H1 (cell line): ENCODE measurements at regions not wholly inside any gene's neighbourhood (a gene's known extent, or its start where the extent isn't known, plus 50 kb on each side); places are given as distances from the start of the nearest gene placed in this dataset.

ENCODE experiments used
- CTCF ChIA-PET: fragments of 300-600 bp; sonication (Branson Sonifier 250); formaldehyde crosslinking; loops from one replicate; lab custom pipeline; 2021; ENCODE audit not compliant: partially characterized antibody; lab: Charles Lee
- POLR2A ChIA-PET: fragments of 300-600 bp; sonication (Branson Sonifier 250); formaldehyde crosslinking; loops from one replicate; lab custom pipeline; 2021; ENCODE audit warnings: inconsistent platforms; ENCODE audit not compliant: partially characterized antibody; lab: Charles Lee
- DNase-seq, 2 experiments: peaks; one replicate each; pipeline versions ENCODE4 v3.0.0 to v3.0.0-alpha.2; 2010 to 2022; ENCODE audit warnings: low spot score in 2 of 2, low read depth in 1 of 2, mixed read lengths in 1 of 2
- FAIRE-seq: peaks from 2 replicates; lab custom pipeline; 2011; peaks lifted over from hg19 to GRCh38; lab: Jason Lieb, UNC
- H2AFZ ChIP-seq: 2 replicates; pipeline ENCODE4 v1.8.1; 2012; ENCODE audit warnings: low read length, inconsistent platforms
- H2AK5ac ChIP-seq: 2 replicates; pipeline ENCODE4 v1.6.1; 2013; ENCODE audit warnings: low read depth, low read length
- H2BK120ac ChIP-seq: replicated peaks from 2 replicates; pipeline ENCODE3; 2013; ENCODE audit warnings: low read depth, low read length, inconsistent platforms
- H2BK12ac ChIP-seq: 2 replicates; pipeline ENCODE4 v1.6.1; 2013; ENCODE audit warnings: low read depth, low read length
- H2BK15ac ChIP-seq: 2 replicates; pipeline ENCODE4 v1.6.1; 2013; ENCODE audit warnings: low read length
- H2BK20ac ChIP-seq: 2 replicates; pipeline ENCODE4 v1.6.1; 2013; ENCODE audit warnings: low read length
- H2BK5ac ChIP-seq: 2 replicates; pipeline ENCODE4 v1.6.1; 2013; ENCODE audit warnings: low read depth, low read length
- H3K14ac ChIP-seq: 2 replicates; pipeline ENCODE4 v1.6.1; 2013; ENCODE audit warnings: inconsistent platforms; ENCODE audit not compliant: insufficient read length
- H3K18ac ChIP-seq: 2 replicates; pipeline ENCODE4 v1.6.1; 2013; ENCODE audit warnings: low read length; ENCODE audit errors: extremely low read depth
- H3K23ac ChIP-seq: 2 replicates; pipeline ENCODE4 v1.6.1; 2013; ENCODE audit warnings: inconsistent platforms; ENCODE audit not compliant: insufficient read length
- H3K23me2 ChIP-seq: 2 replicates; pipeline ENCODE4 v1.6.1; 2013; ENCODE audit warnings: low read depth, low read length
- H3K27ac ChIP-seq: 2 replicates; pipeline ENCODE4 v1.6.1; 2011; ENCODE audit warnings: low read depth, low read length, inconsistent platforms
- H3K27me3 ChIP-seq, 4 experiments: replicated peaks in 1 of 4; 1 replicate in 1 of 4; 2 replicates in 3 of 4; pipeline versions ENCODE4 v1.6.1 to v1.8.1; 2011 to 2013; ENCODE audit warnings: low read length in 3 of 4, mild to moderate bottlenecking in 3 of 4, inconsistent platforms in 2 of 4, mixed read lengths in 2 of 4, moderate library complexity in 1 of 4; ENCODE audit not compliant: control insufficient read depth in 3 of 4, insufficient read depth in 3 of 4; ENCODE audit errors: extremely low read depth in 1 of 4
- H3K36me3 ChIP-seq, 4 experiments: 2 replicates each; pipeline versions ENCODE4 v1.6.1 to v1.8.1; 2011 to 2013; ENCODE audit warnings: mild to moderate bottlenecking in 4 of 4, low read length in 3 of 4, moderate library complexity in 2 of 4, control low read depth in 1 of 4, inconsistent platforms in 1 of 4; ENCODE audit not compliant: insufficient read depth in 4 of 4, control insufficient read depth in 2 of 4
- H3K4ac ChIP-seq: replicated peaks from 2 replicates; pipeline ENCODE3; 2013; ENCODE audit warnings: low read length, low read depth, mixed read lengths, inconsistent platforms; ENCODE audit not compliant: insufficient read length
- H3K4me1 ChIP-seq, 4 experiments: replicated peaks in 1 of 4; 1 replicate in 1 of 4; 2 replicates in 3 of 4; pipeline versions ENCODE4 v1.6.1 to v1.8.1; 2011 to 2013; ENCODE audit warnings: low read length in 3 of 4, inconsistent platforms in 2 of 4, mixed read lengths in 1 of 4; ENCODE audit not compliant: insufficient read depth in 4 of 4, control insufficient read depth in 3 of 4
- H3K4me2 ChIP-seq, 2 experiments: 2 replicates each; pipeline versions ENCODE4 v1.6.1 to v1.8.1; 2011 to 2013; ENCODE audit warnings: low read depth in 2 of 2, low read length in 2 of 2, control low read depth in 1 of 2, inconsistent platforms in 1 of 2, mild to moderate bottlenecking in 1 of 2; ENCODE audit not compliant: insufficient read depth in 1 of 2
- H3K4me3 ChIP-seq, 4 experiments: fragments of 200-600, 300-600 bp in 1 of 4; sonication (generic), shearing (Covaris generic), sonication (Bioruptor Twin) in 1 of 4; 2 replicates each; pipeline versions ENCODE4 v1.5.1 to v1.8.1; 2011 to 2016; ENCODE audit warnings: low read length in 4 of 4, low read depth in 3 of 4, control low read depth in 2 of 4, inconsistent platforms in 2 of 4, mild to moderate bottlenecking in 2 of 4, mixed read lengths in 1 of 4, moderate library complexity in 1 of 4; ENCODE audit not compliant: insufficient read depth in 2 of 4; ENCODE audit errors: extremely low read depth in 1 of 4
- H3K56ac ChIP-seq: replicated peaks from 2 replicates; pipeline ENCODE3; 2013; ENCODE audit warnings: low read depth, mild to moderate bottlenecking, mixed read lengths, low read length, inconsistent platforms; ENCODE audit not compliant: insufficient read length
- H3K79me1 ChIP-seq: 2 replicates; pipeline ENCODE4 v1.6.1; 2013; ENCODE audit warnings: low read depth, low read length, control low read depth
- H3K79me2 ChIP-seq, 2 experiments: 2 replicates each; pipeline versions ENCODE4 v1.6.1 to v1.8.1; 2012 to 2013; ENCODE audit warnings: low read length in 2 of 2, mild to moderate bottlenecking in 2 of 2, inconsistent platforms in 1 of 2; ENCODE audit not compliant: insufficient read depth in 2 of 2, control insufficient read depth in 1 of 2
- H3K9ac ChIP-seq, 4 experiments: replicated peaks in 1 of 4; 1 replicate in 1 of 4; 2 replicates in 3 of 4; pipeline versions ENCODE4 v1.6.1 to v1.8.1; 2011 to 2013; ENCODE audit warnings: low read depth in 3 of 4, low read length in 3 of 4, control low read depth in 2 of 4, mild to moderate bottlenecking in 2 of 4, moderate library complexity in 2 of 4, inconsistent platforms in 1 of 4; ENCODE audit errors: extremely low read depth in 1 of 4
- H3K9me3 ChIP-seq, 2 experiments: 2 replicates each; pipeline versions ENCODE4 v1.6.1 to v1.8.1; 2012 to 2013; ENCODE audit warnings: mild to moderate bottlenecking in 2 of 2, moderate library complexity in 2 of 2, control low read depth in 1 of 2, inconsistent platforms in 1 of 2, low read depth in 1 of 2, low read length in 1 of 2, mixed read lengths in 1 of 2; ENCODE audit not compliant: insufficient read depth in 2 of 2
- H4K20me1 ChIP-seq, 2 experiments: replicated peaks in 1 of 2; 2 replicates each; pipeline versions ENCODE3 to v1.8.1; 2011 to 2013; ENCODE audit warnings: inconsistent platforms in 2 of 2, low read length in 2 of 2, mild to moderate bottlenecking in 1 of 2; ENCODE audit not compliant: insufficient read depth in 2 of 2, control insufficient read depth in 1 of 2
- H4K5ac ChIP-seq: 2 replicates; pipeline ENCODE4 v1.6.1; 2013; ENCODE audit warnings: low read length, low read depth, mixed read lengths, inconsistent platforms; ENCODE audit not compliant: insufficient read length
- H4K8ac ChIP-seq: 2 replicates; pipeline ENCODE4 v1.8.0; 2013; ENCODE audit warnings: mild to moderate bottlenecking, moderate library complexity, low read length, inconsistent platforms; ENCODE audit not compliant: insufficient read depth; ENCODE audit errors: extremely low read depth
- H4K91ac ChIP-seq: replicated peaks from 2 replicates; pipeline ENCODE3; 2013; ENCODE audit warnings: low read length, mixed read lengths, inconsistent platforms; ENCODE audit not compliant: insufficient read length
- CTCF ChIP-seq, 3 experiments: IDR thresholded peaks; 1 replicate in 2 of 3; 2 replicates in 1 of 3; pipeline versions ENCODE4 v1.5.1 to v1.6.1; 2011; ENCODE audit warnings: low read length in 3 of 3, mild to moderate bottlenecking in 3 of 3, inconsistent platforms in 2 of 3, low read depth in 1 of 3, moderate library complexity in 1 of 3; ENCODE audit not compliant: insufficient read depth in 1 of 3; ENCODE audit errors: control extremely low read depth in 1 of 3
- POU5F1 ChIP-seq: IDR thresholded peaks from 2 replicates; pipeline ENCODE4 v1.6.1; 2011; ENCODE audit warnings: low read depth, mild to moderate bottlenecking, low read length, moderate library complexity
- SIX5 ChIP-seq: IDR thresholded peaks from 2 replicates; pipeline ENCODE4 v1.6.1; 2011; ENCODE audit warnings: mild to moderate bottlenecking, low read depth, low read length
- ZNF274 ChIP-seq: IDR thresholded peaks from 2 replicates; pipeline ENCODE4 v1.7.0; 2012; ENCODE audit warnings: low read length, borderline replicate concordance; ENCODE audit errors: extremely low read depth
- WGBS, 2 experiments: shearing (Covaris generic) in 1 of 2; methylation state at CpG; one replicate each; pipeline versions ENCODE4 v1.1.6 to v1.1.7; 2013 to 2015; ENCODE audit warnings: low lambda C conversion rate in 2 of 2, mixed read lengths in 2 of 2, inconsistent platforms in 1 of 2, low coverage in 1 of 2, missing lambda C conversion rate in 1 of 2; ENCODE audit not compliant: insufficient replicate concordance in 2 of 2, insufficient coverage in 1 of 2, insufficient read length in 1 of 2; ENCODE audit errors: extremely low coverage in 1 of 2, missing lambda C conversion rate in 1 of 2; 5-methylcytosine and 5-hydroxymethylcytosine counted together

- Histone ChIP-seq H2BK20ac (no peak overlapping the region), H4K91ac (no peak overlapping the region), H3K27ac (no peak overlapping the region), H2AFZ (no peak overlapping the region), H3K9ac (no peak overlapping the region), H3K79me1 (no peaks in the 10 kb centered on the region), H3K4ac (no peak overlapping the region), H2BK12ac (no peak overlapping the region), H3K9me3 (no peaks in the 10 kb centered on the region), H2BK5ac (no peak overlapping the region), H3K4me1 (peaks cover 0 to 8% (median 5%) of the 10 kb centered on the region in 4 experiments; a peak in 4 of 7 replicates), H3K18ac (no peak overlapping the region), H4K8ac (no peak overlapping the region), H4K5ac (no peak overlapping the region), H3K56ac (no peak overlapping the region), H3K23me2 (no peaks in the 10 kb centered on the region; the same call in 1 of the 2 replicates), H3K36me3 (no peaks in the 10 kb centered on the region), H3K14ac (no peak overlapping the region), H3K79me2 (no peaks in the 10 kb centered on the region), H2AK5ac (no peak overlapping the region), H3K4me3 (no peak overlapping the region), H3K27me3 (no peaks in the 10 kb centered on the region), H2BK15ac (no peak overlapping the region), H4K20me1 (no peaks in the 10 kb centered on the region), H2BK120ac (no peak overlapping the region), H3K23ac (no peak overlapping the region), H3K4me2 (no peak overlapping the region)
- FAIRE-seq (no peak), DNase-seq (no peak)
- ChIA-PET POLR2A (no interaction called here), CTCF (no interaction called here)
- 81% methylated on average over 1 of the region's 1 CpG; no CpG with 5 or more reads in 1 of the 2 experiments for WGBS, 2 experiments
- no peak for TF ChIP-seq POU5F1
- TF ChIP-seq CTCF (IDR thresholded peaks at IDR 0.05; ENCODE audit: control extremely low read depth in 1 of 3, insufficient read depth in 1 of 3, low read depth in 1 of 3, low read length in 3 of 3) = no peak
- TF ChIP-seq ZNF274 = no peak
- TF ChIP-seq SIX5 = no peak
Observed at GRCh38 chr9:13863112-13863511, 450.8 kb downstream of the NFIB start.
